HG03354 (cell line): ENCODE measurements at regions not wholly inside any gene's neighbourhood (a gene's known extent, or its start where the extent isn't known, plus 50 kb on each side); places are given as distances from the start of the nearest gene placed in this dataset.
"Not testable (repeated sequence)": the region's sequence is repeated elsewhere in the genome, so short reads cannot be mapped to it uniquely, and the experiment has no call there.

Experiments
- ATAC-seq: cut with Tn5 transposase; IDR thresholded peaks from one replicate; pipeline ENCODE4 v1.9.1; 2021; ENCODE audit warnings: mild to moderate bottlenecking; ENCODE audit not compliant: unreplicated experiment, poor library complexity, severe bottlenecking

- no peak for ATAC-seq
These were observed 124.6 kb downstream of the FOXB1 start for GRCh38 chr15:60128710-60129109.

DNA sequence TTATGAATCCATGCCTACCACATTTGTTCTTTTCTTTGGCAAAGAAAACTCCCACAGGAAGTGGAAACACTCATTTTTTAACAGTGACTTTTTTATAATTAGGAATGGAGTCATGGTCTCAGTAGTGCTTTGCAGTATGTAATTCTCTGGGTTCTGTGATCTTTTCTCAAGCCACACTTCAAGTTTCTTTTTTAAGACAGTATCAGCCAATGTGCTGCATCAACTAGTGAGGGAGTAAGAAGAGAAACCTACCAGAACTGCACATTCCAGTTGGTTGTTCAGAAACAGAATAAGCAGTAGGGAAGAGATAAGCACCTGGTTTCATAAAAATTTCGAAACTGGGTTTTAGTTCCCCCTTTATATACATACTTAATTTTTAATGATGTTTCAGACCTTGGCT, 126.3 kb downstream of the FOXB1 start:
- no peak for ATAC-seq

DNA sequence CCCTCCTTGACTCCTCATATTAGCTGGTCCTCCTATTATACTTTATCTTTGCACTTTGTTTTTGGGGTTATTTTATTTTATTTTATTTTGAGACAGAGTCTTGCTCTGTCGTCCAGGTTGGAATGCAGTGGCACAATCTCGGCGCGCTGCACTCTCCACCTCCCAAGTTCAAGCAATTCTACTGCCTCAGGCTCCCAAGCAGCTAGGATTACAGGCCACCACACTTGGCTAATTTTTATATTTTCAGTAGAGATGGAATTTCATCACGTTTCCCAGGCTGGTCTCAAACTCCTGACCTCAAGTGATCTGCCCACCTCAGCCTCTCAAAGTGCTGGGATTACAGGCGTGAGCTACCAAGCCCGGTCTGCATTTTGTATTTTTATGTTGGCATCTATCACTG, 126.7 kb downstream of the FOXB1 start:
- ATAC-seq: no peak

DNA sequence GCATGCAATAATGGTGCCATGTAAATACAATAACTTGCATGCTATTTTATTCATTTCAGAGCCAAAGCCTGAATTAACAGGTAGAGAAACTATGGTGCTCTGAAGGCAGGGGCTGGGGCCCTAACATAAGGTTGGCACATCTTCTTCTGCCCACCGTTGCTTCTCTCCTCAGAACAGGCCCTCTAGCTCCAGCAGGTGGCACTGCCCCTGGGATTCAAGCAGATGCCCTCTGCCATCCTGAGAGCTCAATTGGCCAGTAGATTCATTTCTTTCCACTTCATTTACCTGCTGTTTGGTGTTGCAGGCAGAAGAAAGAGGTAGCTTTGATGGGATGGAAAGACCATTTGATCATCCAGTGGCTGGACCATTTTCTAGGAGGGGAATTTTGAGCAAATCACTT, 130.5 kb downstream of the FOXB1 start:
- no peak for ATAC-seq

DNA sequence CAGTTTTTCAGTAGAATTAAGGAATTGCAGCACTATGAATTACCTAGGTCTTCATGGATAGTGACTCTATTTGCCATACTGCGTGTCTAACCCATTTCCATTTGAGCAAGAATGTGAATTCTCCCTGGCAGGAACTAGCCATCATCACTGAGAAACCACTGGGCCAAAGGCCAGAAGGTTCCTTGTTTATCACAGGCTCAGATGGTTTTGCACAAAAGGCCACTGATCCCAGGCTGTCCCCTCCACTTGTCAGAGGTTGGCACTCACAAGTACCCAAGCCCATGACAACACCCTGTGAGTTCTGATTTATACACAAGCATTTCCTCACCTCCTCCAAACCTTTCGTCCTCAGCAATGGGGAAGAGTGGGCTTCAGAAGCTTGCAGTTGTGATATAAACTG, 131.8 kb downstream of the FOXB1 start:
- no peak for ATAC-seq

DNA sequence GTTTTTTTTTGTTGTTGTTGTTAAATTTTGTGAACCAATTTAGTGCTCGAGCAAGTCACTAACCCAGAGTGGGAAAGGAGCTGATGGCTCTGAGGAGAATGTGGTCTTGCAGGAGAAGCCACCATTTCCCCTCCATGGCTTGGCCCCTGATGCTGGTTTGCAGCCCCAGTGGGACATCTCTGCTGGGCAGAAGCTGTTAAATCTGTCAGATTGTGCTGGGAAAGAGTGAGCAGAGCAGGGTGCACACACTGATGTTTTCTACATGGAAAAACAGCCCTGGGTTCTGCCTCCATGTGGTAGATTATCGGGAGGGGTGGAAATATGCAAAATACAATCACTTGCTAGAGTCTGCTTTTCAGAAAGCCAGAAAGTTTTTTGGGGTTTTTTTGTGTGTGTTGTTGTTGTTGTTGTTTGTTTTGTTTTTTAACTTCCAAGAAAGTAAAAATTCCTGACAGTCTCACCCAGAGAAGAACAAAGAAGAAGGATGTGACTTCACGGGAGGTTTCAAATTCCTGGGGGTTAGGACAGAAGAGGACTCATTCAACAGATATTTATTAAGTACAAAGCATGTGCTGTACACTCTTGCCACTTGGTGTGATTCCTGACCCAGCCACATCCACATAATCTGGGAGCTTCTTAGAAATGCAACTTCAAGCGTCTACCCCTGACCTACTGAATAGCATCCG, 133.7 kb downstream of the FOXB1 start:
- no peak for ATAC-seq

DNA sequence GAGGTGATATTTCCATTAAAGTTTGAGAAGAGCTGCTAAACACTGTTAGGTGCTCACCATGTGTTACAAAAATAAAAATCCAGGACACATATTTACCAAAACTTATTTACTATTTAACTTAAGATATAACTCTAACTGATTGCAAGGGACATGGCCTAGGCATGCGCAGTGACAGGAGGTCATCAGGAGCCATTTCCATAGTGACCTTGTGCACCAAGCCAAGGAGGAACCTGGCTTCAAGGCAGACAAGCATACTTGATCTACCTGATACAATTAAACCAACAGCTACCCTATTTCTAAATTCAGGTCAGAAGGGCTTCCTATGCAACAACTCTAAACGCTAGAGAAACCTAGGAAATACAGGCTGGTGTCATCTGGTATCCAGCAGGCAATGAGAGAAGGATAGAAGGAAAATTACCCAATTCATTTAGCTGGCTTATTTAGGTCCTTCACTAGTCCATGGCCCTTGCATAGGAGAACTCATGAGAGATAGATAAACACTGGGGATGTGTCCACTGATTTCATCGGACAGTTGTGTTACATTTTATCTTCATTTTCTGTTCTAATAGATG, 134.4 kb downstream of the FOXB1 start:
- ATAC-seq: no peak

GRCh38 chr15:60152386-60152785, 148.3 kb downstream of the FOXB1 start:
- no peak for ATAC-seq

DNA sequence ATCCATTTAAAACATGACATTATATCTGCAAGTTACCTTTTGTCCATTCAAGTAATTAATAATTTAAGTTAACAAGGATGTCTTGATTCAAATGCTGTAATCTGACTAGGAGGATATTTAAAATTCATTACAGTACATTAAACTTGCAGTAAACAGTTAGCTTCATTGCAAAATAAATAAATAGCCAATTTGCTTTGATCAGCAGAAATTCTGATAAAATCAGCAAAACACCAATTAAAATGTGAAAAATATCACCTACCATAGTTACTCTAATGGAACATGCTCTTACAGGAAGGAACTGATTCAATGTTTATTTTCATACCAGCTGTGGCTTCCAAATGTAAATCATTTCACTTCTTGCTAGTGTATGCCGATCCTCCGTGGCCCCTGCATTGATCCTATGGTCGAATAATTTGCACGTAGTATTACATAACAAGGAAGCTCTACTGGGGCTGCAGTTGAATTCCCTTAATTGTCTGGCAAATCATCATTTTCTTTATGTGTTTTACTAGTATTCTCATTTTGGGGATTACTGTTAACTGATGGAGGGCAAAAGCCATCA, 150.7 kb downstream of the FOXB1 start:
- no peak for ATAC-seq

- no peak for ATAC-seq
These were observed 151.6 kb downstream of the FOXB1 start for GRCh38 chr15:60155661-60156060.

GRCh38 chr15:60160909-60161308, 156.8 kb downstream of the FOXB1 start:
- ATAC-seq: no peak

DNA sequence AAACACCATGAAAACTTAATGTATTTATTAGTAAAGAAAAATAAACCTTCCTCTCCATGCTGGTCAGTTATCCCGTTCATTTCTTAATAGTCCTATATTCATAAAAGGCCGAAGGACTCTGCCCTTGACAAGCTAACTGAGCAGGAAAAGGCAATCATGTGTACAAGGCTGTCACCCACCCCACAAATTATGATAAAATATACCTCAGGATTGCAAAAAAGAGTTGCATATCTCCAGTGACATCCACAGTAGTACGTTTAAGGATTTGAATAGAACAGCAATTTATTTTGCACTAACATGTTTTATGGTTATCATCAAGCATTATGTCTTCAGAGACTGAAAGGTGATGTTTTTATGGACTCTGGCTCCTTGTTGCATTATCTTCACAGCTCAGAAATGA, 157.6 kb downstream of the FOXB1 start:
- ATAC-seq: no peak

- ATAC-seq: no peak
These were observed 158.3 kb downstream of the FOXB1 start for GRCh38 chr15:60162251-60162967.

DNA sequence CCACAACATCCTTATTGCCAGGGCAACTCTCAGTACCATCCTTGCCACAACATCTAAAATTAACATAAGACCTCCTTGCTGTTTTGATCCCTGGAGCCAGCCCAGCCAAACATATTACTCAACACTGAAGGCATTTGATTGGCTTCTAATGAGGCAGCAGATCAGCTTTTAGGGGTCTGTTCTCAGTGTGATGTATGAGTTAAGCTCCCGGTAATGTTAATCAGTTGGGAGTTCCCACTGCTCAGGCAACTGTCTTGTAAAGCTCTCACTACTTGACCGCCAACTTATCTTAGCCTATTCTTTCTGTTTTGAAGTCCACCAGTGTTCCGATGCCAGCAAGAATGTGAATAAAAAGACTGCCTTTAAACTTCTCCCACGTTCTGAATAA, 158.9 kb downstream of the FOXB1 start:
- no peak for ATAC-seq

GRCh38 chr15:60165111-60165510, 161.0 kb downstream of the FOXB1 start:
- no peak for ATAC-seq

DNA sequence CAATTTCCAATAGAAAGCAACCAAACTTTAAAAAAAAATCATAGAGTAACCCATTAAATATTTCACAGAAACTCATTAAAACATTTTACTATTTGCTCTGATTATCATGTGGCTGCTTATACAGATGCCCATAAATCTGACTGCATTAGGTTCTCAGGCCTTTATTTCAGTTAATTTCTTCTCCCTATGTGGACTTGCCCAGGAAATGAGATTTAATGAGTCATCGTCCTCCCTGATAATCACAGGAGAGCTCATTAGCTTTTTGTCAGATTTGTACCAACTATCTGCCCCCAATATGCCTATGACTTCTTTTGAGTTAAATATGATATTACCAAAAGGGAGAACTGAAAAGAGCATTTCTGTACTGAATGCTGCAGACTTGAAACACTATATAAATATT, 168.0 kb downstream of the FOXB1 start:
- ATAC-seq: no peak

- no peak for ATAC-seq
These were observed 175.8 kb downstream of the FOXB1 start for GRCh38 chr15:60179786-60180391.

GRCh38 chr15:60181957-60182356, 177.8 kb downstream of the FOXB1 start:
- not testable (repeated sequence) for ATAC-seq

DNA sequence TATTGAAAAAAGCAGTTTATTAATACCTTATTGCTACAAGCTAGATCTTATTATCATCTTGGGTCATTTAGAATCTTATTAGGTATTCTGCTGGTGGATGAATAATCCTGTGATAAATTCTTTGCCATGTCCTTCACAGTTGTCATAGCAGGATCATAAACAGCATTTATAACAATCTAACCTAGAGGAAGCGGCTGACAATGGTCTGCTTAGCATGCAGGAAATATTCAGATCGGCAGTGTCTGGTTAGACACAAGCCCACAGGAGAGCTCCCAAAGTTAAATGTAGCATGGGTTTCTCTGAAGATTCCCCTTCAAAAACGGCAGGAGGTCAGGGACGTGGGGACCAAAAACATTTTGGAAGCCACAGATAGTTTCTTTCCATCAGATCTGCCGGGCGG, 179.3 kb downstream of the FOXB1 start:
- no peak for ATAC-seq

DNA sequence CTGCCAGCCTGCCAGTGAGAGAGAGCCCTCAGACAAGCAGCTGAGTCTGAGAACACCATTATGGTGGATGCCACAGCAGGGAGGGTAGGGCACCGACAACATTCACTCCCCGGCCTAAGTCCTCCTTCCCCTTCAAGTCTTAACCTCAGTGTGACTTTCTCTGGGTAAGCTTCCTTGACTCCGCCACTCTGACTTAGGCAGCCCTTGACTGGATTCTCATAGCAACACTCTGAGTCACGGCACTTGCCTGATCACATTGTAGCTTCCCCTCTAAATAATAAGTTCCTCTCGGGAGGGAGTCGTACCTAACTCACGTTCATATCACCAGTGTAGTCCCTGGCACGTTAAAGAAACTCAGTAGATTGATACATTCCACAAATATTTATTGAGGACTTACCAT, 180.5 kb downstream of the FOXB1 start:
- no peak for ATAC-seq

- ATAC-seq: no peak
These were observed 186.9 kb downstream of the FOXB1 start for GRCh38 chr15:60191016-60191415.
